GM19328 (cell line): ENCODE measurements at regions not wholly inside any gene's neighbourhood (a gene's known extent, or its start where the extent isn't known, plus 50 kb on each side); places are given as distances from the start of the nearest gene placed in this dataset.
A peak's percentile ranks its signal among the peaks of the same experiment; 100 is the strongest.

Experiments used
- ATAC-seq: cut with Tn5 transposase; IDR thresholded peaks from one replicate; pipeline ENCODE4 v1.9.1; 2021; ENCODE audit warnings: mild to moderate bottlenecking, moderate library complexity; ENCODE audit not compliant: unreplicated experiment

DNA sequence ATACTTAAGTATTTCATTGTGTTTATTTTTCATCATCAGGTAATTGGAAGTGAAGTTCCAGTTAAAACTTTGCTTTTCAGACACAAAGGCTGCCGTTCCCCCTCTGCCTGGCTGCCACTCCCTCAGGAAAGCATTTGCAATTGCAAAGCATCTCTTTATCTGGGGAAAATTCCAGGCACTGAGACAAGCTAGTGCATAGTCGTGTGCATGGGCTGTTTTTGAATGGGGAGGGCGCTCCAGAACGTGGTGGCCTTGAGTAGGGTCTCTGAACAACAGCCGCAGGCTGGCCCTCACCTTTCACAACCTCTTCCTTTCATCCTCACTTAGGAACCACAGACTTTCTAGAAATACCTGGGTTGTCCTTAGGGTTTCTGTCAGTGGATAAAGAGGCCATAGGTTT, 285.1 kb upstream of the ADAMTS16 start:
- ATAC-seq, result no peak

DNA sequence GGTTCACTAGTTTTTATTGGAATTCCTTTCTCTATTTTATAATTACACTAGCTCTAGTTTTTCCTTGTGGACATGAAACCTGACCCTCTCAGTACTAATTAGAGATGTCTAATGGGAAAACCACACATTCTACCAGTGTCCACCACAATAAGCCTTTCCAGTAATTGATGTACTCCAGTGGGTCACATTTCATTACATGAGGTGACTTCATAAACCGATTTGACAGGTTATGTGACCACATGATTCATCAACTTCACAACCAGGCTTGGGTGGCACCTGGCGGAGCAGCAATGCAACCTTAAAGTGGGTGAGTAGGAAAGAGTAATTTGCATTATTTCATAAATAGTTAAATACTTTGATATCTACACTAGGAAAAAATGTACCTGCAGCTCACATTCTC, 284.2 kb upstream of the ADAMTS16 start:
- no peak for ATAC-seq

DNA sequence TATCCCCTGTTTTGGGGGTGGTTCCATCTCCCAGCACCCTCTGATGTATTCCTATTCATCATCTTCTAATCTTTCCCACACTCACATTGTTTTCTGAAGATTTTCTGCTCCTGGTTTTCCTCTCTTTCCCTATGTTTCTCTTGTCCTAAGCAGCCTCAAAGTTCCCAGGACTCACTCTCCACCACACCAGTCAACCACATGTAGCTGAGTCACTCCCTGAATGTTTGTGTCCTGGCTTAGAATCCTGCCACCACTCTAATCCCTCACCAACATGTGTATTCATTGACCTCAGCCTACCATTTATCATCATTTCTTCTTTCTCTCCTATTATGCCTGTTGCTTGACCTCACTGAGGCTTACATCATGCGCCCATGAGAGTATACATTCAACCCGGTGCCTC, 282.4 kb upstream of the ADAMTS16 start:
- ATAC-seq, result no peak

- no peak for ATAC-seq
Measured at GRCh38 chr5:4859500-4860235, 280.5 kb upstream of the ADAMTS16 start.

DNA sequence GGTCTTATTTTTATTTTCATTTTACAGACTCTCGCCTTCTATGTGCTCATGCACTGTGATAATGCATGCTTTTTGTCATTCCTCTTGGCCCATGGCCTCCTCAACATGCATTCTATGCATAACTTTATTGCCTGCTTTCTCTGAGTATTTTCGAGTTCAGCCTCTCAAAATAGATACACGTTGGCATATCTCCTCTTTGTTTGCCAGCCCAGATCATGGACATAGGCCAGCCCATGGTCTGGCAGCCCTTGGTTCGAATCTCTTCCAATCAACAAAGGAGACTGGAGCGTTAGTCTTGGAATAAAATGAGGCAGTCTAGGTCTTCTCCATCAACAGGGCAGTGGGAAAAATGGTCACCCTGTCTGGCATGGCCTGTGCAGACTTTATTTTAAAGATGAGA, 279.5 kb upstream of the ADAMTS16 start:
- ATAC-seq, result no peak

- no peak for ATAC-seq
Measured at GRCh38 chr5:4862500-4862899, 277.6 kb upstream of the ADAMTS16 start.

GRCh38 chr5:4866131-4866659, 273.9 kb upstream of the ADAMTS16 start:
- ATAC-seq, result no peak

DNA sequence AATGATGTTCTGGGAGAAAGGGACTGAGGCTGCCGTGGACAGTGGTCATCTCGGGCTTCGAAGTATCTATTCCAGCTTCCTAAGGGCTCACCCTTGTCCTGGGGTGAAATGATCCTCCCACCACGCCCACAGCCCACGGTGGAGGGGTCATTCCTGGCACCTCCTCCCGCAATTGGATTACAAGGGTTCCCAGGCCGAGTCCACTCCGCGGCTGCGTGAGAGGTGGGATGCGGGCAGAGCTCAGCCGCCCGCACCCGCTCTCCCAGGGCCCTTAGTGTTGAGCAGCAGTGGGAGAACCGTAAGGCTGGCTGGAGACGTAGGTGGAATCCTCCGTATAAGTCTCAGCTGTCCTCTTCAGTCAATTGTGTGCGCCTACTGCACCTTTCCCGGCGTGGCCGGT, 273.3 kb upstream of the ADAMTS16 start:
- ATAC-seq, result no peak

- ATAC-seq, result no peak
Measured at GRCh38 chr5:4868140-4868735, 271.9 kb upstream of the ADAMTS16 start.

DNA sequence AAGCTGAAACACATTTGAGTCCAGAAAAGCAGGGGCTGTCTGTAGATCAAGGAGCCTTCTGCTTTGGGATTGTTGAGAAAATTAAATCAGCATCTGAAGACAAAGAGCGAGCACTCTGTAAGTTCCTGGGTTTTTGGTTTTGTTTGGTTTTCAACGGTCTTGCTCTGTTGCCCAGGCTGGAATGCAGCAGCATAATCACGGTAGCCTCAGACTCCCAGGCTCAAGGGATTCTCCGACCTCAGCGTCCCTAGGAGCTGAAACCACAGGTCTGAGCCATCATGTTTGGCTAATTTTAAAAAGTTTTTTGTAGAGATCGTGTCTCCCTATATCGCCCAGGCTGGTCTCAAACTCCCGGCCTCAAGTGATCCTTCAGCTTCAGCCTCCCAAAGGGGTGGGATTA, 266.5 kb upstream of the ADAMTS16 start:
- ATAC-seq, result no peak

GRCh38 chr5:4874097-4874496, 266.0 kb upstream of the ADAMTS16 start:
- no peak for ATAC-seq

DNA sequence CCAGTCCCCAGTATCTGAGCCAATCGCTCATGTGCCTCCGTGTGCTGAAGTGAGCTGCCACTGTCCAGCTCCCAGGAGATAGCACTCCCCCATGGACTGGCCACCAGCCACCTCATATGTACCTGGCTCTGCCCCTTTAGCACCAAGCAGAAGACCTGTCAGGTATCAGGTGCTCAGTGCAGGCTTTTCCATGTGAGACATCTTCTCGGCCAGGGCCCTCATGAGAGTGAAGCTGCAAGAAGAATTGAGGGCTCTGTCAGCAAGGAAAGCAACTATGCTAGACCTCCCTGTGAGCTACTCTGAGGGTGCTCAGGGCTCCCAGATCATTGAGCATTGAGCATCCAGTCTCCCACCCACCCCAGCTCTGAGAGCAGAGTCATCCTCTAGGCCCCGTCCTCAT, 264.2 kb upstream of the ADAMTS16 start:
- ATAC-seq, result no peak

- no peak for ATAC-seq
Measured at GRCh38 chr5:4876804-4877203, 263.3 kb upstream of the ADAMTS16 start.

DNA sequence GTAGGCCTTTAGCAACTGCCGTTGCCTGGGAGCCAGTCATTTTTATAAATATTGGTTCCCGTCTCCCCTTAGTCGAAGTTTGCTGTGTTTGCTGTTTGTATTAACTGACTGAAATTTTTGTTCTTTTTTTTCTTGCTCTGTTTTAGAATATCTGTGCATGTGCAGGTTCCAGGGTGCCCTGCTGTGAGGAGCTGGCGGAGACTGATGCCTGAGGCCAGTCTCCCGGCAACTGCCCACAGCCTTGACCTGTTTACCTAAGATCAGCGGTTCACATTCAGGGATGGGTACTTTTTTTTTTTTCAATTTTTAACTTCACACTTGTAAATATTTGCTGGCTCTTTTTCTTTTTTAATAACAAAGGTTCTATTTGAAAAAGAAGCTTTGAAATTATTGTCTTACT, 262.6 kb upstream of the ADAMTS16 start:
- no peak for ATAC-seq

GRCh38 chr5:4879075-4879474, 261.1 kb upstream of the ADAMTS16 start:
- no peak for ATAC-seq

GRCh38 chr5:4879693-4880303, 260.3 kb upstream of the ADAMTS16 start:
- ATAC-seq, result peak; percentile 82

DNA sequence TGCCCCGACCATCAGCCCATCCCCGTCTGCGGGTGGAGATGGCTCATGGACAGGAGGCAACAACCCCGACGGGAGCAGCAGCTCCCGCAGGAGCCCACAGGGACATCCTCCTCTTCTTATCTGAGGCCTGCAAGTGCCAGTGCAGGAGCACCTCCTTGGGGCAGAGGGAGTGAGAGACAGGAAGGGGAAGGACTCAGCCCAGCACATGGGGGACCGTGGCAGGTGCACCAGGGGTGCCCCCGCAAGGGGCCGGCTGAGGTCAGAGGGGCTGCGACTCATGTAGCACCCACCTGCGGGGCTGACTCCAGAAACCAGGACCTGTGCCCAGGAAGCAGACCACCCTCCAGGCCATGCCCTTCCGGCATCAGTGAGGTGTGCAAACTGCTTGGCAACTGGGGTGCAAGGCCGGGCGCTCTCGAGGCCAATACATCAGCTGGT, 259.8 kb upstream of the ADAMTS16 start:
- ATAC-seq, result no peak

- ATAC-seq, result no peak
Measured at GRCh38 chr5:4881366-4882002, 258.6 kb upstream of the ADAMTS16 start.

DNA sequence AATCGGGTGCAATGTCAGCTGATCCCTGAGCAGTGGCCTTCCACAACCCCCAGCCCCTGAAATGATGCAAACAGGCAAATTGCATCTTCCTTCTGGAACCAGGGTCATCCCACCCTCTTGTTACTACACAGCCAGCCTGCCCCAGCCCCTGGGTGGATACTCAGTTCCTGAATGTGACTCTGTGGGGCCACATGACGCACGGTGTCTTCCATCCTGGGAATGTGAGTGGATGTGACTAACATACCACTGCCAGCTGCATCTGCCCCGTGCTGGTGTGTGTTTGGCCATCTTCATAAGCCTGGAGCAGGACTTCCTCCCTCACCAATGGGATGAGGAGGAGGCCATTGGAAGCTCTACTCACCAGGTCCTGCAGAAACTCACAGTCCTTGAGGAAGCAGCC, 257.9 kb upstream of the ADAMTS16 start:
- no peak for ATAC-seq

GRCh38 chr5:4883360-4883759, 256.8 kb upstream of the ADAMTS16 start:
- ATAC-seq, result no peak

DNA sequence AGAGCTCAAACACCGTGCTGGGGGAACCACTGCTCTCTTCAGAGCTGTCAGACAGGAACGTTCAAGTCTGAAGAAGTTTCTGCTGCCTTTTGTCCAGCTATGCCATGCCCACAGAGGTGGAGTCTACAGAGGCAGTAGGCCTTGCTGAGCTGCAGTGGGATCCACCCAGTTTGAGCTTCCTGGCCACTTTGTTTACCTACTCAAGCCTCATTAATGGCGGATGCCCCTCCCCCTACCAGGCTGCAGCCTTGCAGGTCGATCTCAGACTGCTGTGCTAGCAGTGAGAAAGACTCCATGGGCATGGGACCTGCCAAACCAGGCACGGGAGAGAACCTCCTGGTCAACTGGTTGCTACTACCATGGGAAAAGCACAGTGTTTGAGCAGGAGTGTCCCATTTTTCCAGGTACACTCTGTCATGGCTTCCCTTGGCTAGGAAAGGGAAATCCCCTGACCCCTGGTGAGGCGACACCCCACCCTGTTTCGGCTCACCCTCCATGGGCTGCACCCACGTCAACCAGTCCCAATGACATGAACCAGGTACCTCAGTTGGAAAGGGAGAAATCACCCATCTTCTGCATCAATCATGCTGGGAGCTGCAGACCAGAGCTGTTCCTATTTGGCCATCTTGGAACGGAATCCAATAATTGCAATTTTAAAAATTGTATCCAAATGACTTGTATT, 246.9 kb upstream of the ADAMTS16 start:
- ATAC-seq, result no peak
